Prostate gland (tissue), 2 donors: ENCODE measurements at regions not wholly inside any gene's neighbourhood (a gene's known extent, or its start where the extent isn't known, plus 50 kb on each side); places are given as distances from the start of the nearest gene placed in this dataset.

Experiments
- CTCF ChIP-seq, 4 experiments: fragments of 200-600 bp in 2 of 4; fragments of 450-650 bp in 2 of 4; sonication (generic) in 2 of 4; IDR thresholded peaks; 1 replicate in 3 of 4; 2 replicates in 1 of 4; pipeline ENCODE4 v1.5.1; 2016 to 2019; ENCODE audit warnings: antibody characterized with exemption in 4 of 4, mild to moderate bottlenecking in 2 of 4, moderate library complexity in 2 of 4
- POLR2A ChIP-seq: fragments of 450-650 bp; IDR thresholded peaks from one replicate; pipeline ENCODE4 v1.6.1; 2016; ENCODE audit warnings: antibody characterized with exemption, mild to moderate bottlenecking
- POLR2AphosphoS5 ChIP-seq: sonication (generic); formaldehyde crosslinking; IDR thresholded peaks from one replicate; pipeline ENCODE4 v1.6.1; 2017; ENCODE audit warnings: antibody characterized with exemption

GRCh38 chr11:70521475-70522308, 123.4 kb downstream of the CTTN start:
- no peak for TF ChIP-seq CTCF (IDR thresholded peaks at IDR 0.05)
- no peak for TF ChIP-seq POLR2A
- no peak for TF ChIP-seq POLR2AphosphoS5
